SK-N-SH treated with all-trans-retinoic acid at 6 μM for 48 hours (cell line): ENCODE measurements at regions not wholly inside any gene's neighbourhood (a gene's known extent, or its start where the extent isn't known, plus 50 kb on each side); places are given as distances from the start of the nearest gene placed in this dataset.

Source experiments
- ATAC-seq: fragments of 200-7000 bp; cut with Tn5 transposase; 3 replicates; pipeline ENCODE4 v1.9.1; 2020; ENCODE audit warnings: mild to moderate bottlenecking, moderate library complexity
- ARNTL ChIP-seq: fragments of 450-650 bp; formaldehyde crosslinking; IDR thresholded peaks from 2 replicates; pipeline ENCODE4 v1.5.0; 2020; ENCODE audit warnings: low read depth, mild to moderate bottlenecking, moderate library complexity, borderline replicate concordance
- BACH2 ChIP-seq: fragments of 250-450 bp; sonication (Bioruptor Pico); IDR thresholded peaks from 2 replicates; pipeline ENCODE4 v1.9.0; 2021; ENCODE audit warnings: mild to moderate bottlenecking, borderline replicate concordance
- CSDC2 ChIP-seq: fragments of 250-450 bp; sonication (Bioruptor Pico); IDR thresholded peaks from 2 replicates; pipeline ENCODE4 v1.5.0; 2020; ENCODE audit warnings: mild to moderate bottlenecking, moderate library complexity
- GLIS3 ChIP-seq: fragments of 250-450 bp; sonication (Bioruptor Pico); IDR thresholded peaks from 2 replicates; pipeline ENCODE4 v1.5.0; 2020; ENCODE audit warnings: mild to moderate bottlenecking, moderate library complexity
- ISL1 ChIP-seq: fragments of 250-450 bp; sonication (Bioruptor Pico); IDR thresholded peaks from 2 replicates; pipeline ENCODE4 v2.1.2; 2022; ENCODE audit warnings: mild to moderate bottlenecking, moderate library complexity
- PPARA ChIP-seq: fragments of 250-450 bp; sonication (Bioruptor Pico); IDR thresholded peaks from 2 replicates; pipeline ENCODE4 v1.5.0; 2020; ENCODE audit warnings: mild to moderate bottlenecking, borderline replicate concordance
- RARB ChIP-seq: fragments of 250-450 bp; sonication (Bioruptor Pico); IDR thresholded peaks from 2 replicates; pipeline ENCODE4 v1.8.0; 2021; ENCODE audit warnings: mild to moderate bottlenecking, moderate library complexity
- TCF4 ChIP-seq: fragments of 250-450 bp; sonication (Bioruptor Pico); IDR thresholded peaks from 2 replicates; pipeline ENCODE4 v1.8.0; 2021; ENCODE audit warnings: mild to moderate bottlenecking, moderate library complexity, borderline replicate concordance
- ZC3H10 ChIP-seq: fragments of 250-450 bp; sonication (Bioruptor Pico); IDR thresholded peaks from 2 replicates; pipeline ENCODE4 v1.5.1; 2021; ENCODE audit warnings: mild to moderate bottlenecking, moderate library complexity
- ZFP3 ChIP-seq: fragments of 250-450 bp; sonication (Bioruptor Pico); IDR thresholded peaks from 2 replicates; pipeline ENCODE4 v1.5.0; 2020; ENCODE audit warnings: mild to moderate bottlenecking, moderate library complexity
- ZNF565 ChIP-seq: fragments of 450-650 bp; formaldehyde crosslinking; conservative IDR thresholded peaks from 2 replicates; pipeline ENCODE4 v1.5.0; 2020; ENCODE audit warnings: low read depth, mild to moderate bottlenecking, moderate library complexity
- ZNF8 ChIP-seq: fragments of 450-650 bp; formaldehyde crosslinking; IDR thresholded peaks from 2 replicates; pipeline ENCODE4 v1.5.0; 2020; ENCODE audit warnings: mild to moderate bottlenecking, moderate library complexity
- TF ChIP-seq, protein P1 (sequence below): fragments of 250-450 bp; sonication (Bioruptor Pico); IDR thresholded peaks from 2 replicates; pipeline ENCODE4 v1.8.0; 2021; ENCODE audit warnings: low read depth, mild to moderate bottlenecking, moderate library complexity, borderline replicate concordance
- TF ChIP-seq, protein P2 (sequence below): fragments of 250-450 bp; sonication (Bioruptor Pico); IDR thresholded peaks from 2 replicates; pipeline ENCODE4 v1.5.1; 2020; ENCODE audit warnings: low read depth, mild to moderate bottlenecking, moderate library complexity
- TF ChIP-seq, protein P3 (sequence below): fragments of 250-450 bp; sonication (Bioruptor Pico); IDR thresholded peaks from 2 replicates; pipeline ENCODE4 v1.5.1; 2021; ENCODE audit warnings: mild to moderate bottlenecking, moderate library complexity
- TF ChIP-seq, protein P4 (sequence below): fragments of 250-450 bp; sonication (Bioruptor Pico); IDR thresholded peaks from 2 replicates; pipeline ENCODE4 v1.5.0; 2020; ENCODE audit warnings: mild to moderate bottlenecking, moderate library complexity

DNA sequence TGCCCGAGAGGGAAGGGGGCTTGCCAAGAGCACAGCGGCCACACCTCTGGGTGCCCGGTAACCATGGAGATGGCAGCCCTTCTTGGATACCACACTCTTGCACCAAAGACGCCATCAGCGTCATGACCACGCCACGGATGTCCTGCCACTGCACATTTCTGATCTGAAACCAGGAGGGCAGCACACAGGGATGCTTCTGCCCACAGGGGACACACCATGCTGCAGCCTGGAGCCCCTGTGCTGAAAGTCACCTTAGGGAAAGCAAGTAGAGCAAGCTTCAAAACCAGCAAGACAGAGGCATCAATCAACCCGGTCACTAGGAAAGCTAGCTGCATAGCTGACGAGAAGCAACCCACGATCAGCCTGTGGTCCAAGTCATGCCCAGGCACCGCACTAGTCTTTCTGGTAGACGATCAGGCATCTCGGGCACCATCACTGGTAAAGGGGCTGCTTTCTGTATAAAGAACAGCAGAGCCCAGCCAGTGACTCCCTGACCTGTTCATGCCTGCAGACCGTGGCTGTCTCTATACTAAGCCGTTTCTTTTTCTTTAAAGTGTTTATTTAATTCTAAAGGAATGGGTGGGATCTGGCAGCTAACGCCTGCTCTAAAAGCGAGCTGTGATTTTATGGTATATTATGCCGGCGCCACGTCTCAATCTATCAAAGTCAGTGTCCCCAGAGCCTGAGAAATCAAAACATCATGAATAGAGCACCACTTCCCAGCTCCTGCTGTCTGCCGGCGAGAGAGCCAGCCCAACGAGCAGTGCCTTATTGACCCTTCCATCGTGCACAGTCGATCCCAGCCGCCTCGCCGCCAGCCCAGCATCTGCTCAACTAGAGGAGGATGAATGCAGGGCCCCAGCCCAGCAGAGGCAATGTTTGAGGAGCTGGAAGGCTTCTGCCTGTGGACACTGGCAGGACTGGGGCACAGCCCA is 244.7 kb downstream of the RBFOX3 start:
- TF ChIP-seq TCF4 (no peak), ZNF565 (CRISPR knock-in tag) (no peak), RARB (no peak), ZFP3 (no peak), GLIS3 (CRISPR knock-in tag) (no peak), CSDC2 (no peak), ARNTL (CRISPR knock-in tag) (no peak), ZC3H10 (CRISPR knock-in tag) (no peak)
- TF ChIP-seq, protein P1, sequence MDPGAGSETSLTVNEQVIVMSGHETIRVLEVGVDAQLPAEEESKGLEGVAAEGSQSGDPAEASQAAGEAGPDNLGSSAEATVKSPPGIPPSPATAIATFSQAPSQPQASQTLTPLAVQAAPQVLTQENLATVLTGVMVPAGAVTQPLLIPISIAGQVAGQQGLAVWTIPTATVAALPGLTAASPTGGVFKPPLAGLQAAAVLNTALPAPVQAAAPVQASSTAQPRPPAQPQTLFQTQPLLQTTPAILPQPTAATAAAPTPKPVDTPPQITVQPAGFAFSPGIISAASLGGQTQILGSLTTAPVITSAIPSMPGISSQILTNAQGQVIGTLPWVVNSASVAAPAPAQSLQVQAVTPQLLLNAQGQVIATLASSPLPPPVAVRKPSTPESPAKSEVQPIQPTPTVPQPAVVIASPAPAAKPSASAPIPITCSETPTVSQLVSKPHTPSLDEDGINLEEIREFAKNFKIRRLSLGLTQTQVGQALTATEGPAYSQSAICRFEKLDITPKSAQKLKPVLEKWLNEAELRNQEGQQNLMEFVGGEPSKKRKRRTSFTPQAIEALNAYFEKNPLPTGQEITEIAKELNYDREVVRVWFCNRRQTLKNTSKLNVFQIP (CRISPR knock-in tag): no peak
- TF ChIP-seq, protein P2, sequence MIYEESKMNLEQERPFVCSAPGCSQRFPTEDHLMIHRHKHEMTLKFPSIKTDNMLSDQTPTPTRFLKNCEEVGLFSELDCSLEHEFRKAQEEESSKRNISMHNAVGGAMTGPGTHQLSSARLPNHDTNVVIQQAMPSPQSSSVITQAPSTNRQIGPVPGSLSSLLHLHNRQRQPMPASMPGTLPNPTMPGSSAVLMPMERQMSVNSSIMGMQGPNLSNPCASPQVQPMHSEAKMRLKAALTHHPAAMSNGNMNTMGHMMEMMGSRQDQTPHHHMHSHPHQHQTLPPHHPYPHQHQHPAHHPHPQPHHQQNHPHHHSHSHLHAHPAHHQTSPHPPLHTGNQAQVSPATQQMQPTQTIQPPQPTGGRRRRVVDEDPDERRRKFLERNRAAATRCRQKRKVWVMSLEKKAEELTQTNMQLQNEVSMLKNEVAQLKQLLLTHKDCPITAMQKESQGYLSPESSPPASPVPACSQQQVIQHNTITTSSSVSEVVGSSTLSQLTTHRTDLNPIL (CRISPR knock-in tag): no peak
- TF ChIP-seq, protein P3, sequence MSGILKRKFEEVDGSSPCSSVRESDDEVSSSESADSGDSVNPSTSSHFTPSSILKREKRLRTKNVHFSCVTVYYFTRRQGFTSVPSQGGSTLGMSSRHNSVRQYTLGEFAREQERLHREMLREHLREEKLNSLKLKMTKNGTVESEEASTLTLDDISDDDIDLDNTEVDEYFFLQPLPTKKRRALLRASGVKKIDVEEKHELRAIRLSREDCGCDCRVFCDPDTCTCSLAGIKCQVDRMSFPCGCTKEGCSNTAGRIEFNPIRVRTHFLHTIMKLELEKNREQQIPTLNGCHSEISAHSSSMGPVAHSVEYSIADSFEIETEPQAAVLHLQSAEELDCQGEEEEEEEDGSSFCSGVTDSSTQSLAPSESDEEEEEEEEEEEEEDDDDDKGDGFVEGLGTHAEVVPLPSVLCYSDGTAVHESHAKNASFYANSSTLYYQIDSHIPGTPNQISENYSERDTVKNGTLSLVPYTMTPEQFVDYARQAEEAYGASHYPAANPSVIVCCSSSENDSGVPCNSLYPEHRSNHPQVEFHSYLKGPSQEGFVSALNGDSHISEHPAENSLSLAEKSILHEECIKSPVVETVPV (CRISPR knock-in tag): no peak
- TF ChIP-seq, protein P4, sequence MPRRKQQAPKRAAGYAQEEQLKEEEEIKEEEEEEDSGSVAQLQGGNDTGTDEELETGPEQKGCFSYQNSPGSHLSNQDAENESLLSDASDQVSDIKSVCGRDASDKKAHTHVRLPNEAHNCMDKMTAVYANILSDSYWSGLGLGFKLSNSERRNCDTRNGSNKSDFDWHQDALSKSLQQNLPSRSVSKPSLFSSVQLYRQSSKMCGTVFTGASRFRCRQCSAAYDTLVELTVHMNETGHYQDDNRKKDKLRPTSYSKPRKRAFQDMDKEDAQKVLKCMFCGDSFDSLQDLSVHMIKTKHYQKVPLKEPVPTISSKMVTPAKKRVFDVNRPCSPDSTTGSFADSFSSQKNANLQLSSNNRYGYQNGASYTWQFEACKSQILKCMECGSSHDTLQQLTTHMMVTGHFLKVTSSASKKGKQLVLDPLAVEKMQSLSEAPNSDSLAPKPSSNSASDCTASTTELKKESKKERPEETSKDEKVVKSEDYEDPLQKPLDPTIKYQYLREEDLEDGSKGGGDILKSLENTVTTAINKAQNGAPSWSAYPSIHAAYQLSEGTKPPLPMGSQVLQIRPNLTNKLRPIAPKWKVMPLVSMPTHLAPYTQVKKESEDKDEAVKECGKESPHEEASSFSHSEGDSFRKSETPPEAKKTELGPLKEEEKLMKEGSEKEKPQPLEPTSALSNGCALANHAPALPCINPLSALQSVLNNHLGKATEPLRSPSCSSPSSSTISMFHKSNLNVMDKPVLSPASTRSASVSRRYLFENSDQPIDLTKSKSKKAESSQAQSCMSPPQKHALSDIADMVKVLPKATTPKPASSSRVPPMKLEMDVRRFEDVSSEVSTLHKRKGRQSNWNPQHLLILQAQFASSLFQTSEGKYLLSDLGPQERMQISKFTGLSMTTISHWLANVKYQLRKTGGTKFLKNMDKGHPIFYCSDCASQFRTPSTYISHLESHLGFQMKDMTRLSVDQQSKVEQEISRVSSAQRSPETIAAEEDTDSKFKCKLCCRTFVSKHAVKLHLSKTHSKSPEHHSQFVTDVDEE: no peak
- no peak; the same call in 2 of the 3 replicates for ATAC-seq

DNA sequence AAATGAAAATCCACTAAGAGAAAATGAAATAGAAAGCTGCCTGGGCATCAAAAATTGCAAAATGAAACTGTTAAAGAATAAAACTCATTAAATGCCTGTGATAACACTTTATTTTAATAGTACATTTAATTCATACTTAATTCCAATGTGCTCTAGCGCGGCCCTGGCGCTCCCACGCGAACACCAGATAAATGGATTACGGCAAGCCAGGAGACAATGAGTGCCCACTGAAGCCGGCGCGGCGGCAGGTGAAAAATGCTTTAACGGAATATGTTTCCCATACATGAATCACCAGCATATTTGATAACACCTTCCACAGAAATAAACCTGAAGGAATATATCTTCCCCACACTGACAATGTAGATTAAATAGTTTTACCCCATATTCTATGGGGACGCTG is 245.5 kb downstream of the RBFOX3 start:
- ATAC-seq: no peak
- TF ChIP-seq ZNF8 (CRISPR knock-in tag) (no peak), ZNF565 (CRISPR knock-in tag) (no peak), CSDC2 (no peak), PPARA (CRISPR knock-in tag) (no peak), BACH2 (no peak), ISL1 (CRISPR knock-in tag) (no peak)
- TF ChIP-seq, protein P3 (CRISPR knock-in tag): no peak
- TF ChIP-seq, protein P4: no peak
